NB4 (cell line): ENCODE measurements at regions not wholly inside any gene's neighbourhood (a gene's known extent, or its start where the extent isn't known, plus 50 kb on each side); places are given as distances from the start of the nearest gene placed in this dataset.

ENCODE experiments used
- DNase-seq: peaks from one replicate; pipeline ENCODE4 v3.0.0; 2010; ENCODE audit warnings: low read depth
- H3K4me3 ChIP-seq: one replicate; pipeline ENCODE4 v1.5.1; 2011; ENCODE audit warnings: mild to moderate bottlenecking, low read depth, low read length, moderate library complexity
- MAX ChIP-seq: IDR thresholded peaks from 2 replicates; pipeline ENCODE4 v1.6.1; 2011; ENCODE audit warnings: low read depth, low read length
- MYC ChIP-seq: IDR thresholded peaks from 2 replicates; pipeline ENCODE4 v1.6.1; 2011; ENCODE audit warnings: low read depth, low read length
- POLR2A ChIP-seq: IDR thresholded peaks from 2 replicates; pipeline ENCODE4 v1.6.1; 2011; ENCODE audit warnings: mild to moderate bottlenecking; ENCODE audit not compliant: insufficient read length; ENCODE audit errors: extremely low read depth
- TF ChIP-seq, protein P1 (sequence below): IDR thresholded peaks from one replicate; pipeline ENCODE4 v1.5.1; 2012; ENCODE audit warnings: low read depth, low read length

- TF ChIP-seq, protein P1, sequence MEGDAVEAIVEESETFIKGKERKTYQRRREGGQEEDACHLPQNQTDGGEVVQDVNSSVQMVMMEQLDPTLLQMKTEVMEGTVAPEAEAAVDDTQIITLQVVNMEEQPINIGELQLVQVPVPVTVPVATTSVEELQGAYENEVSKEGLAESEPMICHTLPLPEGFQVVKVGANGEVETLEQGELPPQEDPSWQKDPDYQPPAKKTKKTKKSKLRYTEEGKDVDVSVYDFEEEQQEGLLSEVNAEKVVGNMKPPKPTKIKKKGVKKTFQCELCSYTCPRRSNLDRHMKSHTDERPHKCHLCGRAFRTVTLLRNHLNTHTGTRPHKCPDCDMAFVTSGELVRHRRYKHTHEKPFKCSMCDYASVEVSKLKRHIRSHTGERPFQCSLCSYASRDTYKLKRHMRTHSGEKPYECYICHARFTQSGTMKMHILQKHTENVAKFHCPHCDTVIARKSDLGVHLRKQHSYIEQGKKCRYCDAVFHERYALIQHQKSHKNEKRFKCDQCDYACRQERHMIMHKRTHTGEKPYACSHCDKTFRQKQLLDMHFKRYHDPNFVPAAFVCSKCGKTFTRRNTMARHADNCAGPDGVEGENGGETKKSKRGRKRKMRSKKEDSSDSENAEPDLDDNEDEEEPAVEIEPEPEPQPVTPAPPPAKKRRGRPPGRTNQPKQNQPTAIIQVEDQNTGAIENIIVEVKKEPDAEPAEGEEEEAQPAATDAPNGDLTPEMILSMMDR: no peak
- TF ChIP-seq MYC (no peak), POLR2A (no peak), MAX (no peak)
- no peak for DNase-seq
- H3K4me3 ChIP-seq: no peak overlapping the region
These were observed 261.1 kb upstream of the ADAMTS16 start for GRCh38 chr5:4879075-4879474.

- TF ChIP-seq, protein P1: peak; percentile 95
- TF ChIP-seq MYC: no peak
- peak; percentile 70 for DNase-seq
These were observed 260.3 kb upstream of the ADAMTS16 start for GRCh38 chr5:4879693-4880303.

GRCh38 chr5:4880304-4880741 is 259.8 kb upstream of the ADAMTS16 start:
- no peak for DNase-seq

More at GRCh38 chr5:4879693-4880303, 260.3 kb upstream of the ADAMTS16 start:
- no peak overlapping the region for H3K4me3 ChIP-seq

DNA sequence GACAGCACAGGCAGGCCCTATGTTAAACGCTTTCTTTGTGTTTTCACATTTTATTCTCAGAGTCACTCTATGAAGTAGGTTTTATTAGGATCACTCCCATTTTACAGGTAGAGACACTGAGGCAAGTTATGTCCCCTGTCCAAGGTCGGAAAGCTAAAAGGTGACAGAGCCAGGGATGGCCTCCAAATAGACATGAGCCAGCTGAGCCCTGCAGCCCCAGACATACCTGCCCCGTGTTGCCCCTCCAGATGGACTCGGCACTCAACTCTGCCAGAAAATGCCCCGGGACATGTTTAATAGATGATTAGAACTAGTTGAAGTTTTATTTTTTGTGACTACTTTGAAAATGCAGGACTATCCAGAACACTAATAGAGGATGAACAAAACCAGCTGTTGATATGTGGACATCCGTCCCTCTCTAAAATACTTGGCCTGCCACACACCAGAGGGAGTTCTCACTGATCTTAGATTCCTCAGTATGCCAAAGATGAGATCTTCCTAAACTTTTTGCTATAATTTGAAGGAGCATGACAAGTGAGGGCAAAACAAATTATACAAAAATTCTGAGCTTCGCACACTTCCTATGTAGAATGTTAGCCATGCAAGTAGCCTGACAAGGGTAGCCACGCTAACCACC is 258.6 kb upstream of the ADAMTS16 start:
- DNase-seq: no peak
- no peak for TF ChIP-seq MAX
- TF ChIP-seq MYC: no peak
- TF ChIP-seq POLR2A: no peak
- TF ChIP-seq, protein P1: no peak

More at GRCh38 chr5:4880304-4880741, 259.8 kb upstream of the ADAMTS16 start:
- TF ChIP-seq MYC (no peak), POLR2A (no peak), MAX (no peak)
- TF ChIP-seq, protein P1: no peak
- no peak overlapping the region for H3K4me3 ChIP-seq

DNA sequence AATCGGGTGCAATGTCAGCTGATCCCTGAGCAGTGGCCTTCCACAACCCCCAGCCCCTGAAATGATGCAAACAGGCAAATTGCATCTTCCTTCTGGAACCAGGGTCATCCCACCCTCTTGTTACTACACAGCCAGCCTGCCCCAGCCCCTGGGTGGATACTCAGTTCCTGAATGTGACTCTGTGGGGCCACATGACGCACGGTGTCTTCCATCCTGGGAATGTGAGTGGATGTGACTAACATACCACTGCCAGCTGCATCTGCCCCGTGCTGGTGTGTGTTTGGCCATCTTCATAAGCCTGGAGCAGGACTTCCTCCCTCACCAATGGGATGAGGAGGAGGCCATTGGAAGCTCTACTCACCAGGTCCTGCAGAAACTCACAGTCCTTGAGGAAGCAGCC is 257.9 kb upstream of the ADAMTS16 start:
- H3K4me3 ChIP-seq: no peak overlapping the region
- TF ChIP-seq MAX (no peak), MYC (no peak), POLR2A (no peak)
- TF ChIP-seq, protein P1: no peak
- no peak for DNase-seq

More for the DNA sequence above, 258.6 kb upstream of the ADAMTS16 start:
- H3K4me3 ChIP-seq: no peak overlapping the region
